Prostate gland (tissue), 2 donors: ENCODE measurements at regions not wholly inside any gene's neighbourhood (a gene's known extent, or its start where the extent isn't known, plus 50 kb on each side); places are given as distances from the start of the nearest gene placed in this dataset.

Source experiments
- DNase-seq: peaks from one replicate; pipeline ENCODE4 v3.0.0-alpha.2; 2019; ENCODE audit warnings: low spot score
- H3K27ac ChIP-seq, 2 donors: fragments of 200-600 bp; sonication (generic); 2 replicates each; pipeline ENCODE4 v1.5.1; 2017 to 2019
- H3K27me3 ChIP-seq: fragments of 200-600 bp; sonication (generic); replicated peaks from 2 replicates; pipeline ENCODE4 v1.5.1; 2019; ENCODE audit not compliant: insufficient read depth
- H3K36me3 ChIP-seq, 2 donors: fragments of 200-600 bp; sonication (generic); 1 replicate in 1 of 2; 2 replicates in 1 of 2; pipeline versions ENCODE4 v1.5.1 to v1.8.1; 2017 to 2019
- H3K4me1 ChIP-seq: fragments of 200-600 bp; sonication (generic); replicated peaks from 2 replicates; pipeline ENCODE4 v1.5.1; 2019
- H3K4me3 ChIP-seq, 2 donors: fragments of 200-600 bp; sonication (generic); 2 replicates each; pipeline ENCODE4 v1.5.1; 2017 to 2019
- H3K9me3 ChIP-seq: fragments of 200-600 bp; sonication (generic); 2 replicates; pipeline ENCODE4 v1.5.1; 2017
- POLR2A ChIP-seq: fragments of 450-650 bp; IDR thresholded peaks from one replicate; pipeline ENCODE4 v1.6.1; 2016; ENCODE audit warnings: antibody characterized with exemption, mild to moderate bottlenecking
- POLR2AphosphoS5 ChIP-seq: sonication (generic); formaldehyde crosslinking; IDR thresholded peaks from one replicate; pipeline ENCODE4 v1.6.1; 2017; ENCODE audit warnings: antibody characterized with exemption
- WGBS: methylation state at CpG from one replicate; pipeline ENCODE4 v1.1.5; 2018; 5-methylcytosine and 5-hydroxymethylcytosine counted together
- intact Hi-C: fragments of 100-400 bp; cut with DNase I; formaldehyde crosslinking; loops from one replicate; pipeline ENCODE4 v1.14.2; 2022
- TF ChIP-seq, protein P1 (sequence below), 4 experiments: fragments of 200-600 bp in 2 of 4; fragments of 450-650 bp in 2 of 4; sonication (generic) in 2 of 4; IDR thresholded peaks; 1 replicate in 3 of 4; 2 replicates in 1 of 4; pipeline ENCODE4 v1.5.1; 2016 to 2019; ENCODE audit warnings: antibody characterized with exemption in 4 of 4, mild to moderate bottlenecking in 2 of 4, moderate library complexity in 2 of 4

DNA sequence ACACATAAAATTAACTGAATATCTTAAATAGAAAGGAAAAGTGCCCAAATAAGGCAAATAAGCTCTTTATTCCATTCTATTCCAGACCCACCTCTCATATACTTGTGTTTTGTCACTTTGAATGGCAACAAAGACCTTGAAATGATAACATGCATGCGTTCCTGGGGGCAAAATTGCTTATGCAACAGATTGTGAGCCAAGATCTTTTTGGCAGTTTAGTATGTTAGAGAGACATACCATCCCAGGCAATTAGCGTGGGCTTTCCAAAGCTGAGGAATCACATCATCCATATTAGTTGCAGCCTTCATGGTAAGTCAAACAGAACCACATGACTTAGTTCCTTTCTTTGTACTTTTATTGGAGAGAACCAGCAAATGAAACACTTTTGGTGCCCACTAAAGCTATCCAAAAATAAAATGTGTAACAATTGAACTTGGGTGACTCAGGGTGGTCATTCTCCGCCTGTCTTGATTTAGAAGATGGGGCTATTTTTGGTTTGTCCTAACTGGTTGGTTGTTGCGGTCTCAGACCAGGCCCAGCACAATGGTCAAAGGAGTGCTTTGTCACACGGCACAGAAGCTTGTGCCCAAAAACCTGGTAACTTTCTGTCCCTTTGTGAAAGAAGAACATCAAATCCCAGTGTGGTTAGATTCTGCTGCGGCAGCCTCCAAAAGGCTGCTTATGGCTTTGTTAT, 68.7 kb upstream of the ATF3 start:
- no peak overlapping the region for H3K4me3 ChIP-seq
- H3K9me3 ChIP-seq = no peaks in the 10 kb centered on the region
- no peaks in the 10 kb centered on the region for H3K4me1 ChIP-seq
- WGBS = 78% methylated on average over 6 of the region's 6 CpGs
- intact Hi-C loops = no loop called here
- no peak for DNase-seq
- H3K27me3 ChIP-seq = no peaks in the 10 kb centered on the region
- no peak overlapping the region for H3K27ac ChIP-seq
- TF ChIP-seq, protein P1, sequence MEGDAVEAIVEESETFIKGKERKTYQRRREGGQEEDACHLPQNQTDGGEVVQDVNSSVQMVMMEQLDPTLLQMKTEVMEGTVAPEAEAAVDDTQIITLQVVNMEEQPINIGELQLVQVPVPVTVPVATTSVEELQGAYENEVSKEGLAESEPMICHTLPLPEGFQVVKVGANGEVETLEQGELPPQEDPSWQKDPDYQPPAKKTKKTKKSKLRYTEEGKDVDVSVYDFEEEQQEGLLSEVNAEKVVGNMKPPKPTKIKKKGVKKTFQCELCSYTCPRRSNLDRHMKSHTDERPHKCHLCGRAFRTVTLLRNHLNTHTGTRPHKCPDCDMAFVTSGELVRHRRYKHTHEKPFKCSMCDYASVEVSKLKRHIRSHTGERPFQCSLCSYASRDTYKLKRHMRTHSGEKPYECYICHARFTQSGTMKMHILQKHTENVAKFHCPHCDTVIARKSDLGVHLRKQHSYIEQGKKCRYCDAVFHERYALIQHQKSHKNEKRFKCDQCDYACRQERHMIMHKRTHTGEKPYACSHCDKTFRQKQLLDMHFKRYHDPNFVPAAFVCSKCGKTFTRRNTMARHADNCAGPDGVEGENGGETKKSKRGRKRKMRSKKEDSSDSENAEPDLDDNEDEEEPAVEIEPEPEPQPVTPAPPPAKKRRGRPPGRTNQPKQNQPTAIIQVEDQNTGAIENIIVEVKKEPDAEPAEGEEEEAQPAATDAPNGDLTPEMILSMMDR (IDR thresholded peaks at IDR 0.05) = no peak
- TF ChIP-seq POLR2A (no peak), POLR2AphosphoS5 (no peak)
- H3K36me3 ChIP-seq = no peaks in the 10 kb centered on the region

DNA sequence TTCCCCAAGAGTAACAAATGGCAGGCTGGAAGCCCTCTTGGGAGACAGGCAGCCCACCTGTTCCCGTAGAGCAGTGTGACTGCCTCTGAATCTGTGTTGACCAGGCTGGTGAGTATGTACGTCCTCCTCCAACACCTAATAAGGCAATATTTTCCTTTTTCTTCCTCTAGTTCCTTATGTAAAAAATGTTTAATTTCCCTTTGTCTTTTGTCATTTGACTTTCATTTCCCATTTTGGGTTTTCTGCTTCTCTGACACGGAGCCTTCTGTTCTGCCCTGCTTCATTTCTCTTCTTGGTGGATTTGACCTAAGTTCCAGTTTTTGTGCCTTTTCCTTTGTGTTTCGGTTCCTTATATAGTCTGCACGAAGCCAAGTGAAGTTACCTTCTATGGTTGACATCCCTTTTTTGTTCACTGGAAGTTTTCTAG, 65.8 kb upstream of the ATF3 start:
- no peak for DNase-seq
- WGBS = 82% methylated on average over 5 of the region's 5 CpGs
- Histone ChIP-seq H3K27me3 (no peaks in the 10 kb centered on the region), H3K27ac (no peak overlapping the region), H3K4me1 (no peaks in the 10 kb centered on the region), H3K4me3 (no peak overlapping the region), H3K36me3 (no peaks in the 10 kb centered on the region), H3K9me3 (no peaks in the 10 kb centered on the region)
- intact Hi-C loops = no loop called here
- TF ChIP-seq POLR2A (no peak), POLR2AphosphoS5 (no peak)
- TF ChIP-seq, protein P1 (IDR thresholded peaks at IDR 0.05) = no peak

DNA sequence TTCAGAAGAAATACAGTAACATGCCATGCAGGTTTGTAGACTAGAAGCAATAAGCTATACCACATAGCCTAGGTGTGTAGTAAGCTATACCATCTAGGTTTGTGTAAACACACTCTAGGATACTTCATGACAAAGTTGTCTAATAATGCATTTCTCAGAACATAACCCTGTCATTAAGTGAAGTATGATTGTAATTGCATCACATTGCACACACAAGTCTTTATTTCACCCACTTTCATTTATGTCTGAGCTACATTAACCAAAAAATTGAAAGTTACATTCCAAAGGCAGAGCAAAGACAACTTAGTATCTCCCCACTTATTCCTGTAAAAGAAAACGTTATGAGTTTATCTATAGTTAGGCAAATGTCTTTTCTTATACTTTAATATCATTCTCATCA, 64.5 kb upstream of the ATF3 start:
- H3K4me1 ChIP-seq = no peaks in the 10 kb centered on the region
- no peak for DNase-seq
- no peaks in the 10 kb centered on the region for H3K9me3 ChIP-seq
- no peak overlapping the region for H3K4me3 ChIP-seq
- no peaks in the 10 kb centered on the region for H3K36me3 ChIP-seq
- WGBS = 42% methylated on average over 1 of the region's 1 CpG
- TF ChIP-seq, protein P1 (IDR thresholded peaks at IDR 0.05) = no peak
- TF ChIP-seq POLR2AphosphoS5 (no peak), POLR2A (no peak)
- no peaks in the 10 kb centered on the region for H3K27me3 ChIP-seq
- H3K27ac ChIP-seq = no peak overlapping the region
- intact Hi-C loops = no loop called here

DNA sequence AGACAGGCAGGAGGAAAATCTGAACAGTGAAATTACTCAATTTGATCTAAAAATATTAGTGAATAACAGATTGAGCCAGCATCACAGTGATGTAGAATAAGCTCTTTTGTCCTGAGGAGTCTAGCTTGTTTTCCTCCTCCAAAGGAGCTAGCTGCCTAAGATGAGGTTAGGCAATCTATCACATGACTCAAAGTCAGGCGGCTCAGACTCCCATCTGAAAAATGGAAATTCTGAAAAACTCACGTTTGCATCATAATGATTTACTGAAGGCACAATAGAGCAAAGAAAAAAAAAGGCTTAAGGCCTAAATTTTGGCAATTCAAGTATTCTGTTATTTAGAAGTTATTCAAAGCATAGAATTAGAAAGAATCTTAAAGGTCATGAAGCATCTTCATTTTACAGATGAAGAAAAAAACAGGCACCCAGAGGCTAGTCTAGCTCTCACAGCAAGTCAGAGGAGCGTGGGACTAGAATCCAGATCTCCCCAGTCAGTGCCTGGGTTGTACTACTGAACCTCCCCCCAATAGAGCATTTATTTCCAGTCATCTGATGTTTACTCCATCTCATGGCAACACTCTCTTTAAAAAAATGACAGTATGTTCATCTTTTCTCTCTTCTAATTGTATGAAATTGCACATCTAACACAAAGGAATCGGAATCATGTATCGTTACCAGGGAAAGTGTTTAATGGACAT, 62.5 kb upstream of the ATF3 start:
- H3K9me3 ChIP-seq = no peaks in the 10 kb centered on the region
- TF ChIP-seq POLR2AphosphoS5 (no peak), POLR2A (no peak)
- TF ChIP-seq, protein P1 (IDR thresholded peaks at IDR 0.05) = no peak
- WGBS = 90% methylated on average over 5 of the region's 5 CpGs
- intact Hi-C loops = no loop called here
- no peak overlapping the region for H3K27ac ChIP-seq
- no peak overlapping the region for H3K4me3 ChIP-seq
- H3K27me3 ChIP-seq = no peaks in the 10 kb centered on the region
- H3K36me3 ChIP-seq = no peaks in the 10 kb centered on the region
- no peaks in the 10 kb centered on the region for H3K4me1 ChIP-seq
- DNase-seq = no peak
